OCI-LY3 (cell line): ENCODE measurements at regions not wholly inside any gene's neighbourhood (a gene's known extent, or its start where the extent isn't known, plus 50 kb on each side); places are given as distances from the start of the nearest gene placed in this dataset.

Experiments used
- CTCF ChIP-seq: fragments of 200-600, 300-600 bp; sonication (generic); IDR thresholded peaks from 2 replicates; pipeline ENCODE4 v1.5.1; 2014; ENCODE audit warnings: antibody characterized with exemption, low read length, low read depth
- EZH2phosphoT487 ChIP-seq: fragments of 200-600 bp; shearing (Covaris generic); IDR thresholded peaks from 2 replicates; pipeline ENCODE4 v1.6.1; 2018; ENCODE audit warnings: antibody characterized with exemption, mixed run types, low read depth

GRCh38 chr11:28559492-28559891, 451.3 kb downstream of the METTL15 start:
- TF ChIP-seq CTCF (no peak), EZH2phosphoT487 (no peak)
